GM19035 (cell line): ENCODE measurements at regions not wholly inside any gene's neighbourhood (a gene's known extent, or its start where the extent isn't known, plus 50 kb on each side); places are given as distances from the start of the nearest gene placed in this dataset.
"Not testable (repeated sequence)": the region's sequence is repeated elsewhere in the genome, so short reads cannot be mapped to it uniquely, and the experiment has no call there.

Source experiments
- ATAC-seq: cut with Tn5 transposase; IDR thresholded peaks from one replicate; pipeline ENCODE4 v1.9.1; 2021; ENCODE audit not compliant: unreplicated experiment

GRCh38 chr16:86737083-86737482 is 158.7 kb downstream of the FOXL1 start:
- no peak for ATAC-seq

- not testable (repeated sequence) for ATAC-seq
These were observed 160.0 kb downstream of the FOXL1 start for GRCh38 chr16:86738322-86738721.

DNA sequence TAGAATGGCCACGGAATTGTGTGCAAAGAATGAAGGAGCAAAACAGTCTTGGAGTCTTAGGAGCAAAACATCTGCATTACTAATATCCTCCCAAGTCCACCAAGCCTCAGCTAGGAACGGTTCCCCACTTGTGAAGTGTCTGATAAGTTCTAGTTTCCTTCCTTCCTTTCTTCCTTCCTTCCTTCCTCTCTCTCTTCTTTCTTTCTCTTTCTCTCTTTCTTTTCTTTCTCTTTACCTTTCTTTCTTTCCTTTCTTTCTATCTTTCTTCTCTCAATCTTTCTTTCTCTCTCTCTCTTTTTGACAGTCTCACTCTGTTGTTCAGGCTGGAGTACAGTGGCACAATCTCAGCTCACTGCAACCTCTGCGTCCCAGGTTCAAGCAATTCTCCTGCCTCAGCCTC is 160.8 kb downstream of the FOXL1 start:
- ATAC-seq: no peak

DNA sequence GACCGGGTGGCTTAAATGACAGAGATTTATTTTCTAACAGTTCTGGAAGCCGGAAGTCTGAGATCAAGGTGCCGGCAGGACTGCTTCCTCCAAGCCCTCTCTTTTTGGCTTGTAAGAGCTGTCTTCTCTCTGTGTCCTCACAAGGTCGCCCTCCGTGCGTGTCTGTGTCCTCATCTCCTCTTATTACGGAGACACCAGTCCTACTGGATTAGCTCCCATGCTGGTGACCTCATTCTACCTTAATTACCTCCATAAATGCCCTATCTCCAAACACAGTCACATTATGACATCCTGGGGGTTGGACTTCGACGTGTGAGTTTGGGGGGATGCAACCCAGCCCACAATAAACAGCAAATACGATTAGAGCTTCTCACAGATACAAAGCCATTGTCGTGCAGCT is 161.5 kb downstream of the FOXL1 start:
- no peak for ATAC-seq

DNA sequence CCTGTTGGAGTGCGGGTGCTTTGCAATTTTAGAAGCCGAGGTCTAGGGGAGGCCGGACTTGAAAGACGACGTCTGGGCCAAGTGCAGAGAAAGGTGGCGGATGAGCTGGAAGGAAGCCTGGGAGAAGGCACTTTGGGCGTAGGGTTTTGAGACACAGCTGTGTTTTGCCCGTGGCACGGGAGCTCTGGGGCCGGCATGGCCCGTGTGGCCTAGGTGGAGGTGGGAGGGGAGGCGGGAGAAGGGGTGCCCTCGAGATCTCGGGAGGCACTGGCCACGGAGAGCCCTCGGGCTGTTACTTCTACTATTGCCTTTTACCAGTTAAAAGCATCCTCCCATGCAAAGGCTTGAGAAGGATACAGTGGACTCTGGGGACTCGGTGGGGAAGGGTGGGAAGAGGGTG is 161.9 kb downstream of the FOXL1 start:
- ATAC-seq: no peak

DNA sequence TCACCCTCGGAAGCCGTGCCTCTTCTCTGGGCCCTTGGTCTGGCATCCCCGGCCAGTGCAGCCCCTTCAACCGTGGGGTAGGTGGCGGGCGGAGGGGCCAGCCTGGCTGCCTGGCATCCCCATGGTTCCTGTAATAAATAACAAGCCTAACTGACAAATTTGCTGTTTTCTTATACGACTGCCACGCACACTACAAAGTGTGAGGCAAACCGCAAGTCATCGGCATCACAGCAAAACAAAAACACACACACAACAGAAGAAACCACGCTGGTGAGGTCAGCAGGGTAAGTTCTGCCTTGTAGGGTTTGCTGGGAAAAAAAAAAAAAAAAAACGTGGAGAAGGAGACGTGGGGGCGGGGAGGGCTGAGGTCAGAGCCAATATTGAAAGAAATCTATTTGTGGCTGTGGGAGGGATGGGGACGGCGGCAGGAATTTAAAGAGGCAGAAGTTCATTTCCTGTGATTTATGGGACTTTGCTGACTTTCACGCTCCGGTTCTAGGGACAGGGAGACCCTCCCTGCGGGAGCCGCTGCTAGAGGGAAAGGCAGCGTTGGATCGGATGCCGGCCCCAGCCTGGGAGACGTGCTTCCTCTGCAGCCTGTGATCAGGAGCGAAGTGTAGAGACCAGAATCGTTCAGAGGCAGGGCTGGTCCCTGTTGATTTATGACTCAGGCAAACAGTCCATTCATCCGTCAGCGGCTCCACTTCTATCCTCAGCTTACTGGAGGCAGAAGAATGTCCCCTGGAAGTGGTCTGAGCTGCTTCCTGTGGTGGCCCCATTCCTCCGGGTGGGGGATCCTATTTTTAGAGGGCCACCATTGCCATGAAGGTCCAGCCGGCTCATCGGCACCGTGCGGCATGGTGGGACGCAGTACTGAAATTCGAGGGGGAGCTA is 162.8 kb downstream of the FOXL1 start:
- no peak for ATAC-seq

- no peak for ATAC-seq
These were observed 169.4 kb downstream of the FOXL1 start for GRCh38 chr16:86747761-86748160.

DNA sequence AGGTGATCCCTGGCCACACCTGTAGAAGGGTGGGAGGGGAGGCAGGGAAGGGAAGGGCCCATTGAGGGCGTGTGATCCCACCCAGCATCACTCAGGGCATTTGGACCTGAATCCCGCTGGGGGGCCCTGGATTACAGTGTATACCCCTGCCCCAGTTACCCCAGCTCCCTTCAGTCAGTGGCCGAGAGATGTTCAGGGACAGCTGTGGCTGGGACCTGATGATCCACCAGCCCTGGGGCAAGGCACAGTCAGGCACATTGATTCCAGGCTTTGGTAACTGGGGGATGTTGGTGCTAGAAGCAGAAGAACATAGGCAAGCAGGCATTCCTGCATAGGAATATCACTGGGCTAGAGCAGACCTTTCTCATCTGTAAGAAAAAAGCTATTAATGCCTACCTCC is 170.3 kb downstream of the FOXL1 start:
- ATAC-seq: no peak

DNA sequence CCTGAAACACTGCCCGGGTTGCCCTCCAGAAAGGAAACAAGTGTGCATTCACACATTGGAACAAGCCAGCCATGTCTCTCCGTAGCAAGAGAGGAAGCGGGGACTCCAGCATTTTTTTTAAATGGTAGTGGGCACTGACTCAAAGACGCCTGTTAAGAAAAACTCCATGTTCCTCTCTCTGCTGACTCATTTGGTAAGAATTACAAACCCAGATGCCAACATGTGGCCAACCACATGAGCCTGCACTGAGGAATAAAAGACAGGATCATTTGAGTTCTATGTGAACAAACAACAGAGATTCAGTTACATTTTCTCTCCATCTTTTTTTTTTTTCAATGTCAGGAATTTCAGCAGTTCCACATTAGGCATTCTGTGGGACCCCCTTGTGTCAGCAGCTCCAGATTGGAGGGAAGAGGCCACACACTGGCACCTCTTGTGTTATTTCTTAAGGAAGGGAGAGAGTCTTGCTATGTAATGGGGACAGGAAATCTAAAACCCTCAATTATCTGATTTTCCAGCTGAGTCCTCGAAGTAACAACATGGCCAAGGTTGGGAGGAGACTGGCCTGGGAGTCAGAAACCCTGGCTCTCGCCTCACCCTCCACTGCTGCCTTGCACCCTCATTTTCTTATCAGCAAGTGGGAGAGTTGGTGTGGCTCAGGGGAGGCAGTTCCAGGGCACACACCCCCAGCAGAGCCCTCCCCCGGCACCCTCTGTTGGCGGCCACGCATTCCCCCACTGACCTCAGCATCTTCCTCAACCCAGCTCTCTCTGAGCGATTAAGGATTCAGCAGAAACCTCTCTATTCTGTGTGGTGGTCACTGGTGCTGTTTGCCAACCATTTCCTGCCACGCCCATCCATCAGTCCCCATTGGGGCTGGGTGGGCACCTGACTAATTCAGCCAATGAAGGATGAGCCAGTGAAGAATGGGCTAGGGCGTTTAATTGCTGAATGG is 173.0 kb downstream of the FOXL1 start:
- no peak for ATAC-seq

GRCh38 chr16:86752582-86753175 is 174.3 kb downstream of the FOXL1 start:
- no peak for ATAC-seq

DNA sequence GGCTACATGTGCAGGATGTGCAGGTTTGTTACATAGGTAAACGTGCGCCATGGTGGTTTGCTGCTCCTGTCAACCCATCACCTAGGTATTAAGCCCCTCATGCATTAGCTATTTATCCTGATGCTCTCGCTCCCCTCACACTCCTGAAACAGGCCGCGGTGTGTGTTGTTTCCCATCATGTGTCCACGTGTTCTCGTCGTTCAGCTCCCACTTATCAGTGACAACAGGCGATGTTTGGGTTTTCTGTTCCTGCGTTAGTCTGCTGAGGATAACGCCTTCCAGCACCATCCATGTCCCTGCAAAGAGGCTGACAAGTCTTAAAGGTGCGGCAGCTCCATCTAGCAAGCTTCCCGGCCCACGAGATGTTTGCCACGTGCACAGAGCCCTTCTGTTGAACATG is 175.1 kb downstream of the FOXL1 start:
- ATAC-seq: no peak

DNA sequence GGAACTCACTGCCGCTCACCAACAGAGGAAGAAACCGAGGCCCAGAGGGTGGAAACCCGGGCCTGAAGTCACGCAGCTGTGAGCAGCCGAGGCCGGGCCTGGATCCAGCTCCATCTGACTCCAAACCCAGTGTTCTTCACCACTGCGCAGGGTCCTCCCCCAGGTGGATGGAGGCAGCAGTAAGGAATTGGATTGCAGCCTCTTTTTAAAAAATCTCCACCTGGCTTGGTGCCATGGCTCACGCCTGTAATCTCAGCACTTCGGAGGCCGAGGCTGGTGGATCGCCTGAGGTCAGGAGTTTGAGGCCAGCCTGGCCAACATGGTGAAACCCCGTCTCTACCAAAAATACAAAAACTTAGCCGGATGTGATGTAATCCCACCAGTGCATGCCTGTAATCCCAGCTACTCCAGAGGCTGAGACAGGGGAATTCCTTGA is 177.2 kb downstream of the FOXL1 start:
- no peak for ATAC-seq

GRCh38 chr16:86756882-86757703 is 178.7 kb downstream of the FOXL1 start:
- ATAC-seq: no peak

- no peak for ATAC-seq
These were observed 179.3 kb downstream of the FOXL1 start for GRCh38 chr16:86757704-86758040.

GRCh38 chr16:86758932-86759331 is 180.6 kb downstream of the FOXL1 start:
- ATAC-seq: no peak

GRCh38 chr16:86761111-86762031 is 183.0 kb downstream of the FOXL1 start:
- no peak for ATAC-seq

DNA sequence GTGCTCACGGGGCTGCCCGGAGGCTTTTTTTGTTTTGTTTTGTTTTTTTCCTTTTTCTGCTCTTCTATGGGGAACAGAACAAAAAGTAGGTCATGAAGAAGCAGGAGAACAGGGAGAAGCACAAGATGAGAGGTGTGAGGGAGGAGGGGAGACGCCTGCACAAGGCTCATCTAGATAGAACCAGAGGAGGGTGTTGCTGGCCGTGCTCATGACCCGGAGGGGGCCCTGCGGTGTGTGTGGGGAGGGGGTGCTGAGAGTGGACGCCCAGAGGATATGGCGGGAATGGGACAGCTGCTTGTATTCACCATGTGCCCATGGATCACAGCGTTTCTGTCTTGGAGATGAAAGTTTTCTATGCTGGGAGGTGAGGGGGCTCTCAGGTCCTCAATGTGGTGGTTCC is 183.7 kb downstream of the FOXL1 start:
- ATAC-seq: no peak

DNA sequence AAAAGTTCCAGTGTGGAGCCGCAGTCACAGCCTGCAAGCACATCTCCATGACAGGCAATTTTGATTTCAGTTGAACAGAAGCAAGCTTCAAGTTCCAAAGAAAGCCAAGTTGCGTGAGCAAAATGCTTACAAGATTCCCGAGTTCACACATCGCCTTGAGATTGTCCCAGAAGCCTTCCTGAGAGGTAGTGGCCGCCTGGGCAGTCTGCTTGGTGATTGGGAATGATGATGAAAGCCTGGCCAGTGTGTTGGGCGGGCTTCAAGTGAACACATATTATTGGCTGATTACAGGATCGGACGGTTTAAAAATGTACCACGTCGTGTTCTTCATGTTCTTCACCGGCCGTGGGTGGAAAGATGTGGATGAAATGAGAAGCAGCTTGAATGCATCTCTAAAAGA is 185.5 kb downstream of the FOXL1 start:
- no peak for ATAC-seq

DNA sequence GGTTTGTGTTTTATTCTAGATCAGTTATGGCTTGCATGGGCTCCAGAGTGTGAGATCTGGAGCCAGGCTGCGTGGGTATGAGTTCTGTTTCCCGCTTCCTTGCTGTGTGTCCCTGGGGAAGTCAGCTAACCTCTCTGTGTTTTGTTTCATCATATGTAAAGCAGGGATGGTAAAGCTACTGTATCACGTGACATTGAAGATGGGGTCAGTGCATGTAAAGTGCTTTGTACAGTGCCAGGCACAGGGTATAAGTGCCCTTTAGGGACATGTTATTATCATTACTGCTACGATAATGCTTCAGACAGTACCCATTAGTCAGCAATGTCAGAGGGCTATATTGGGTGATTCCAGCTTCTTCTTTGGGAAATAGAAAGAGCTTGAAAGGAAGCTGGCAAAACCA is 186.2 kb downstream of the FOXL1 start:
- no peak for ATAC-seq
